ENCODE measurements at regions not wholly inside any gene's neighbourhood (a gene's known extent, or its start where the extent isn't known, plus 50 kb on each side); places are given as distances from the start of the nearest gene placed in this dataset.

DNA sequence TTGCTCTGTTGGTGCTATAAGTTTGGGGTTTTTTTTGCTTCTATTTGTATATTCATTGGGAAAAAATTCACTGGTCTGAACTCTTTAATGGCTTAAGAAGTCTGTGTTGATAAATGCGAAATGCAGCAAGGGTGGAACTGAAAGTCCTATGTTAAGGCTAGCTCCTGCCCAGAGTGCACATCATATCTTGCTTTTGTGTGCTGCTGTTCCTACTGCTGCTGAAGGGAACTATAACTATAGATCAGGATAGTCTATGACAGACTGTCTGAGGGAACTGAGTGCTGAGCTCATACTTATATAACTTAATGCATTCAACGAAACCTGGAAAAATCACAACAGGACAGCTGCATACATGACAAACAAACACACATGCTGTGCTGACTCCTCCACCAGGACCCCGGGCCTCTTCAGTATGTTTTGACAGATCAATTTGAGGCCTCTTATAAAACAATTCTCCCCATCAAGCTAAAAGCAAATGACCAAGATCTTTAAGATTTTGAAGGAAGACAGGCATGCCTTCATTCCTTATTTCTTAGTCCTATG is 1031.5 kb upstream of the ADGRL2 start:
- POLR2A ChIA-PET (ENCODE audit: partially characterized antibody) = no interaction called here

More for the DNA sequence above, 1031.5 kb upstream of the ADGRL2 start:
- Histone ChIP-seq H2BK15ac (ENCODE audit: low read length) (no peak overlapping the region), H2BK5ac (ENCODE audit: low read depth, low read length) (no peak overlapping the region), H3K9me3 (ENCODE audit: insufficient read depth in 2 of 2, low read depth in 1 of 2, low read length in 1 of 2) (no peaks in the 10 kb centered on the region), H3K4me3 (ENCODE audit: extremely low read depth in 1 of 4, insufficient read depth in 2 of 4, low read depth in 3 of 4, low read length in 4 of 4) (no peak overlapping the region), H3K79me1 (ENCODE audit: low read depth, low read length) (no peaks in the 10 kb centered on the region), H4K8ac (ENCODE audit: extremely low read depth, insufficient read depth, low read length) (no peak overlapping the region), H2BK12ac (ENCODE audit: low read depth, low read length) (no peak overlapping the region), H3K27me3 (replicated peaks in 1 of 4; ENCODE audit: control insufficient read depth in 3 of 4, extremely low read depth in 1 of 4, insufficient read depth in 3 of 4, low read length in 3 of 4) (no peaks in the 10 kb centered on the region), H2BK20ac (ENCODE audit: low read length) (no peak overlapping the region), H3K14ac (ENCODE audit: insufficient read length) (no peak overlapping the region), H3K4me1 (replicated peaks in 1 of 4; ENCODE audit: control insufficient read depth in 3 of 4, insufficient read depth in 4 of 4, low read length in 3 of 4) (peaks cover 0 to 3% (median 0%) of the 10 kb centered on the region in 4 experiments; a peak in 1 of 7 replicates), H2AFZ (ENCODE audit: low read length) (no peak overlapping the region), H3K27ac (ENCODE audit: low read depth, low read length) (no peak overlapping the region), H2BK120ac (replicated peaks; ENCODE audit: low read depth, low read length) (no peak overlapping the region), H3K4ac (replicated peaks; ENCODE audit: insufficient read length, low read depth, low read length) (no peak overlapping the region), H3K9ac (replicated peaks in 1 of 4; ENCODE audit: extremely low read depth in 1 of 4, low read depth in 3 of 4, low read length in 3 of 4) (no peak overlapping the region), H3K79me2 (ENCODE audit: control insufficient read depth in 1 of 2, insufficient read depth in 2 of 2, low read length in 2 of 2) (no peaks in the 10 kb centered on the region), H3K36me3 (ENCODE audit: control insufficient read depth in 2 of 4, insufficient read depth in 4 of 4, low read length in 3 of 4) (no peaks in the 10 kb centered on the region), H4K91ac (replicated peaks; ENCODE audit: insufficient read length, low read length) (no peak overlapping the region), H3K18ac (ENCODE audit: extremely low read depth, low read length) (no peak overlapping the region), H3K56ac (replicated peaks; ENCODE audit: insufficient read length, low read depth, low read length) (no peak overlapping the region), H3K23me2 (ENCODE audit: low read depth, low read length) (no peaks in the 10 kb centered on the region), H3K4me2 (ENCODE audit: insufficient read depth in 1 of 2, low read depth in 2 of 2, low read length in 2 of 2) (no peak overlapping the region), H4K5ac (ENCODE audit: insufficient read length, low read depth, low read length) (no peak overlapping the region), H4K20me1 (replicated peaks in 1 of 2; ENCODE audit: control insufficient read depth in 1 of 2, insufficient read depth in 2 of 2, low read length in 2 of 2) (no peaks in the 10 kb centered on the region), H2AK5ac (ENCODE audit: low read depth, low read length) (no peak overlapping the region), H3K23ac (ENCODE audit: insufficient read length) (no peak overlapping the region)
- FAIRE-seq = no peak
- TF ChIP-seq KDM1A (IDR thresholded peaks at IDR 0.05; ENCODE audit: borderline replicate concordance, low read length) = no peak
- no peak for TF ChIP-seq NRF1 (IDR thresholded peaks at IDR 0.05; ENCODE audit: low read depth, low read length)
- no peak for TF ChIP-seq SIRT6 (IDR thresholded peaks at IDR 0.05; ENCODE audit: low read length)
- no peak for TF ChIP-seq CBX8 (IDR thresholded peaks at IDR 0.05; ENCODE audit: borderline replicate concordance, low read depth, low read length)
- no peak for TF ChIP-seq KDM4A (IDR thresholded peaks at IDR 0.05; ENCODE audit: low read depth, low read length, severe bottlenecking)
- TF ChIP-seq TAF1 (IDR thresholded peaks at IDR 0.05; ENCODE audit: low read depth, low read length) = no peak
- no peak for TF ChIP-seq BRCA1 (IDR thresholded peaks at IDR 0.05; ENCODE audit: low read depth, low read length)
- TF ChIP-seq RNF2 (IDR thresholded peaks at IDR 0.05; ENCODE audit: borderline replicate concordance, low read depth, low read length, missing control alignments, poor library complexity, severe bottlenecking) = no peak
- WGBS, 2 experiments (ENCODE audit: extremely low coverage in 1 of 2, insufficient coverage in 1 of 2, insufficient read length in 1 of 2, insufficient replicate concordance in 2 of 2, low coverage in 1 of 2, low lambda C conversion rate in 2 of 2, missing lambda C conversion rate in 1 of 2) = 78% methylated on average over 3 of the region's 3 CpGs; no CpG with 5 or more reads in 1 of the 2 experiments
- CTCF ChIA-PET (ENCODE audit: partially characterized antibody) = interaction anchor here (0.6 kb wide), 1 partner anchor 467 kb away, joined by 3 read pairs; no protein-coding TSS in a partner anchor
- DNase-seq (ENCODE audit: low read depth in 1 of 2, low spot score in 2 of 2) = no peak

All from H1 (cell line).